GM19351 (cell line): ENCODE measurements at regions not wholly inside any gene's neighbourhood (a gene's known extent, or its start where the extent isn't known, plus 50 kb on each side); places are given as distances from the start of the nearest gene placed in this dataset.

Experiments
- ATAC-seq: cut with Tn5 transposase; IDR thresholded peaks from one replicate; pipeline ENCODE4 v1.9.1; 2021; ENCODE audit warnings: mild to moderate bottlenecking, moderate library complexity; ENCODE audit not compliant: unreplicated experiment

GRCh38 chr9:91039125-91039834 is 237.7 kb downstream of the SYK start:
- ATAC-seq = no peak

GRCh38 chr9:91039835-91040140 is 238.2 kb downstream of the SYK start:
- no peak for ATAC-seq

DNA sequence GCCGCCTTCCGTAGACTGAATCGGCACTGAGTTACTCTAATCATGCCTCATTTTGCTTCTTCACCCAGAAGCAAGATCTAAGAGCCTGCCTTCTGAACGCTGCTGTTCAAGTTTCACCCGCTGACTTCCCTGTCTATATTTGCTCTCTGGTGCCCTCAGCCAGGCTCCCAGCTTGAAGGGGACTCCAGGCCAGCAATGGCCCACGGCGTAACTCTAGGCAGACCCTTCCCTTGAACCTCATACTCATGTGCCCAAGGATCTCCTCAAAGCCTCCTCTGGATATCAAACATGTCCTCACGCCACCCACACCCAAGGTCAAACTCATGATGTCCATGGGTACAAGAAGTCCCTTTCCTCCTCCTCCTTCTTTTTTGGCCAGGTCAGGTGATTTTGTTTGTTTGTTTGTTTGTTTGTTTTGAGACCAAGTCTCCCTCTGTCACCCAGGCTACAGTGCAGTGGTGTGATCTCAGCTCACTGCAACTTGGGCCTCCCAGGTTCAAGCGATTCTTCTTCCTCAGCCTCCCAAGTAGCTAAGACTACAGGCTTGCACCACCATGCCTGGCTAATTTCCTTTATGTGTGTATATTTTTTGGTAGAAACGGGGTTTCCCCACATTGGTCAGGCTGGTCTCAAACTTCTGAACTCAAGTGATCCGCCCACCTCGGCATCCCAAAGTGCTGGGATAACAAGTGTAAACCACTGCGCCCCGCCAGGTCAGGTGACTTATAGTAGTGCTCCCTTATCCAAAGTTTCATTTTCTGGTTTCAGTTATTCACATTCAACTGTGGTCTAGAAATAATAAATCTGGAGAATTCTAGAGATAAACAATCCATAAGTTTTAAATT is 239.0 kb downstream of the SYK start:
- ATAC-seq = no peak

- ATAC-seq = no peak
Observed at GRCh38 chr9:91042024-91042423, 240.4 kb downstream of the SYK start.

DNA sequence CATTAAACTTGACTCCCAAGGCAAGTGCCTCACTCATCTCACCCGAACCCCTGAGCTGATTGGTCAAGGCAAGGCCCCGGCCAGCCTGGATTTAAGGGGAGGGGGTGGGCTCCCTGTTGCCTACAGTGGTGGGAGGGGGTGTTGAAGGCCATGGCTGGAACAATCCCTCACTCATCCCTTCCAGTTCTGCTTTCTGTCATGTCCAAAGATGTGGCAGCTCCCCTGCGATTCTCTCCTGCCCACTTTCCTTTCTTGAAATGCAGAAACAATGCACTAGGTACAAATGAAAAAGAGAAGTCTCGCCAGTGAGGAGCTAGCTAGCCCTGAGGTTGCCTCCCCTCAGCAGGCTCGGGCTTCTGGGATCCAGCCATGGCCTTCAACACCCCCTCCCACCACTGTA is 240.9 kb downstream of the SYK start:
- ATAC-seq = no peak

- ATAC-seq = no peak
Observed at GRCh38 chr9:91043056-91043810, 241.6 kb downstream of the SYK start.

- no peak for ATAC-seq
Observed at GRCh38 chr9:91043811-91044175, 242.2 kb downstream of the SYK start.

DNA sequence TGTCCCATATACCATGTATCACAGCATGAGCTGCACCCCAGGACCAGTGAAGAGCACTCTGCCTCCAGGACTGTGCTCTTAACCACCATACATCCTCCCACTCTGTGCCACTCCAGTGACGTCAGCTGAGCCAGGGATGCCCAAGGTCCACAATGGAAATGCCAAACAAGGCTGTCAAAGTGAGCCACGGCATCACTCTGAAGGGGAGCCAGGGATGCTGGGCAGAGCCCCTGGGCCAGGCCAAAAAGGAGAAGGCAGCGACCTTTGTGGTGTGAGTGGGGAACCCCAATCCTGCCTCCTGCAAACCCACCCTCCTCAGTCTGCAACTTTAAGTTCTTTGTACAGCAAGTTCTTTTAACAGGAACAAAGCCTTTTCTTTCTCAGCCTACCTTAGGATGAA is 242.7 kb downstream of the SYK start:
- ATAC-seq = no peak

DNA sequence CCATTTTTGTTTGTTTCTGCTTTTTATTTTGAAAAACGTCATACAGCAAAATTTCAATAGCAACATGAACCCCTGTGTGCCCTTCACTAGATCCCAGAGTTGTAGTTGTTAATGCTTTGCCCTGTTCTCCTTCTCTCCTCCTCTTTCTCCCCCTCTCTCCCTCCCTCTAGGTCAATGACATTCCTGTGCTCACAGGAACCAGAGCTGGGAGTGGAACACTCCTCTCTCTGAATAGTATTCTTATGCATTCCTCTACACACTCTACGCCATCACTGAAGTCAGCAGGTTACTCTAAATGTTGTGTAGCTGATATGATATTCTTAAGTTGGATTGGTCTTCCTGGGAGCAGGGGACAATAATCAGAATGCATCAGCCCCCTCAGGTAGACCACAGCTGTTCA is 243.4 kb downstream of the SYK start:
- no peak for ATAC-seq

GRCh38 chr9:91047529-91047928 is 245.9 kb downstream of the SYK start:
- ATAC-seq = no peak

DNA sequence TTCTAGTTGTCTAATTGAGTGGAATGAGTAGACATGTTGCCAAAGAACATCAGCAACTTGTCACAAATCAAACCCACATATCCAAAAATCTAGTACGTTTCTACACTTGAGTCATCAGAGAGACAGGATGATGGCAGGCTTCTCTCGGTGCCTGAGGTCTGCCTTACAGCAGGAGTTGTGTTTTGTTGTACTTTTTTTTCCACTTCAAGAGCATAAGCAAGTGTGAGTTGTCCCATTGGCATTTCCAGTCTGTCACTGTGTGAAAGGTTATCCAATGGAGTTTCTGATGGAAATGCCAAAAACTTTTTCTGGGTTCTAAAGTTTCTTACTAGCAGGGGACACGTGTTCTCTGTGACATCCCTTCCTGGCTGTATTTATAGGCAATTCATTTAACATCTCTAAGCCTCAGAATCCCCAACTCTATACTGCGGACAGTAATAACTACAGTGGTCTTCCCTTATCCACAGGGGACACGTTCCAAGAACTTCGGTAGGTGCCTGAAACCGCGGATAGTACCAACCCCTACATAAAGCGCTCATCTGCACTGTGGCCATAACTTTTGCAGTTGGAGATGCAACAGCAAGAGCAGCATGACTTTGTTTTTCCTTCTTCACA is 246.5 kb downstream of the SYK start:
- ATAC-seq = no peak

DNA sequence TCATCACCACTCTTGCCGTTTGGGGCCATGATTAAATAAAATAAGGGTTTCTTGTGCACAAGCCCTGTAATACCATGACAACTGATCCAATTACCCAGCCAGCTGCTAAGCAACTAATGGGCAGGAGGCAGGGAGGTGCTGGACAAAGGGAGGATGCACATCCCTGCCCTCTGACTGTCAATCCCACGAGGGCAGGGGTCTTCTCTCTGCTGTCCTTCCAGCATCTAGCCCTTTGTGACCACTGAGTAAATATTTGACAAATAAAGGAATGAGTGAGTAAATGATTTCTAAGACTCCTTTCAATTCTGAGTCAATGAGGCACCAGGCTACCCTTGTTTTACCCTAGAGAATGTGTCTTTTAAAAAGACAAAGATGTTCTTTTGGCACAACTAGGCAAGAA is 247.1 kb downstream of the SYK start:
- ATAC-seq = no peak

DNA sequence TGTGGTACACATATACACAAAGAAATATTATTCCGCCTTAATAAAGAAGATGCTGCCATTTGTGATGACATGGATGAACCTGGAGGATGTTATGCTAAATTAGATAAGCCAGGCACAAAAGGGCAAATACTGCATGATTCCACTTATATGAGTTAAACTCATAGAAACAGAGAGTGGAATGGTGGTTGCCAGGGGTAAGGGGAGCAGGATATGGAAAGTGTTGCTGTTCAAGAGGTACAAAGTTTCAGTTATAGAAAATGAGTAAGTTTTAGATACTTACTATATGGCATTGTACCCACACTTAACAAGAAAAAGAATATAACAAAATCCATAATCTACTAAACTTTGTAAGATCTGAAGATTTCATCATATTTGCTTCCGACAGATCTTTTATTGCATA is 252.2 kb downstream of the SYK start:
- no peak for ATAC-seq

GRCh38 chr9:91055845-91056244 is 254.2 kb downstream of the SYK start:
- ATAC-seq = no peak

- no peak for ATAC-seq
Observed at GRCh38 chr9:91056486-91056885, 254.9 kb downstream of the SYK start.

GRCh38 chr9:91056917-91057316 is 255.3 kb downstream of the SYK start:
- ATAC-seq = no peak

- no peak for ATAC-seq
Observed at GRCh38 chr9:91059713-91060112, 258.1 kb downstream of the SYK start.

DNA sequence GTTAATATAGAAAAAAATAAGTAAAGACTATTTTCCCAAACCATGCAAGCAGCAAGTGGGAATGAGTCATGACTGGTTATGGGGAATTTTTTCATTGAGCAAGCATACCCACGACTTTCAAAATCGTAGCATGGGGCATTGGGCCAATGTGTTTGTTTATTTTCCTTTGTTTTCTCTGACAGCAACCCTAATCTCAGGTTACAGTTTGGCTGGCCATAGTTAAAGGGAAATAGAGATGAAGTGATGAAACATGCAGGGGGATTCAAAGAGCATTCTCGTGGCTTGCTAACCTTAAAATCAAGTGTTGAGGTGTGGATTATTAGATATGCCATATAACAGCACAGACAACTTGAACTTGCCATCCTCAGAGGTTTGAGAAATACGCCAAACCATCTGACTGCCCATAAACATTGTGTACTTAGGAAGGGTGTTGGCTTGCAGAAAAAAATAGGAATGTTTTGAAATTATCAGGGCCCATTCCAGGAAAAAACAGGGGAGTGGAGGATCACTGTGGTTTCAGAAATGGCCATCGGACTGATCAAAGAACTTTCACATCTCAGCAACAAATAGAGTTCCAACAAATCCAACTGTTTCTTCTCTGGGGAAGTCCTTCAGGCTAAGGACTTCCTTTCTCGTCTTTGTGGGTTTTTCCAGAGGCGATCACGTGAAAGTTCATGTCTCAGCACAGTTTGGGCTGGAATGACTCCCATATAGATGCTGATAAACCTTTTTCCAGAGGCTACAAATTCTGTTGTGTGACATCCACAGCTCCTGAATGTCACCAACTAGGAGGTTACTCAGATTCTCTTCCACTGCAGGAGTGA is 259.1 kb downstream of the SYK start:
- ATAC-seq = no peak

DNA sequence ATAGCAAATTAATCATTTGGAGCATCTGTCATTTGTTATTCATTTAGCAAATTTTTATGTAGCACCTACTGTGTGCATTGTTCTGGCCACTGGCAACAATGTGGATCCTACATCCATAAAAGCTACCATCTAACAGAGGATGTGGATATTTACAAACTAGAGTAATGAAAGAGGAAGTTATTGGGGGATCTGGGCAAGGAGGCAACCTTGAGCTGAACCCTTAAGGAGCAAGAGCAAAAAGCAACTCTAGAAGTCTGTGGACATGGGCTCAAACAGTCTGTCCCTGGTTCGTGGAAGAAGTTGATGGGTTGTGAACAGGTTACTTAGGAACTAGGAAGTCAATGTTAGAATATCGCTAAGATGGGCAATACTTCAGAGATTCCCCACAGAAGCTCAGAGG is 259.9 kb downstream of the SYK start:
- no peak for ATAC-seq

- ATAC-seq = no peak
Observed at GRCh38 chr9:91062281-91062680, 260.7 kb downstream of the SYK start.

DNA sequence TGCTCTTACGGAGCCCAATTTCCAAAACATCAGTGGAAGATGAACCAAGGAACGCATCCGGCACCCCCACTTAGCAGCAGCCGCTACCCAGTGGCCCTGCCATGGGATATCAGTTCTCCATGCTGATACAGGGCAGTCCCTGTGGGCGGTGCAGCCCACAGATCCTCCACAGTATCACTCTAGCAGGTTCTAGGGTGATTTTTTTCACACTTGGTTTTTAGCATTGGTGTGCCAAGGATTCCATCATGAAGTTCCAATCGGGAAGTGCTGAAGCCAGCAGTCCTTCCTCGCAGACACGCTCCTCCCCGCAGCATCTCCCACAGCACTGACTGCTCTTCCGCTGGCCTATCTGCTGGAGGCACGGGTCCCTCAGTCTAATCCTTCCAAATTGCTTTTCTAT is 261.9 kb downstream of the SYK start:
- no peak for ATAC-seq
